GM19397 (cell line): ENCODE measurements at regions not wholly inside any gene's neighbourhood (a gene's known extent, or its start where the extent isn't known, plus 50 kb on each side); places are given as distances from the start of the nearest gene placed in this dataset.
"Not testable (repeated sequence)": the region's sequence is repeated elsewhere in the genome, so short reads cannot be mapped to it uniquely, and the experiment has no call there.

Experiments
- ATAC-seq: cut with Tn5 transposase; IDR thresholded peaks from one replicate; pipeline ENCODE4 v1.9.1; 2021; ENCODE audit warnings: mild to moderate bottlenecking, moderate library complexity; ENCODE audit not compliant: unreplicated experiment

DNA sequence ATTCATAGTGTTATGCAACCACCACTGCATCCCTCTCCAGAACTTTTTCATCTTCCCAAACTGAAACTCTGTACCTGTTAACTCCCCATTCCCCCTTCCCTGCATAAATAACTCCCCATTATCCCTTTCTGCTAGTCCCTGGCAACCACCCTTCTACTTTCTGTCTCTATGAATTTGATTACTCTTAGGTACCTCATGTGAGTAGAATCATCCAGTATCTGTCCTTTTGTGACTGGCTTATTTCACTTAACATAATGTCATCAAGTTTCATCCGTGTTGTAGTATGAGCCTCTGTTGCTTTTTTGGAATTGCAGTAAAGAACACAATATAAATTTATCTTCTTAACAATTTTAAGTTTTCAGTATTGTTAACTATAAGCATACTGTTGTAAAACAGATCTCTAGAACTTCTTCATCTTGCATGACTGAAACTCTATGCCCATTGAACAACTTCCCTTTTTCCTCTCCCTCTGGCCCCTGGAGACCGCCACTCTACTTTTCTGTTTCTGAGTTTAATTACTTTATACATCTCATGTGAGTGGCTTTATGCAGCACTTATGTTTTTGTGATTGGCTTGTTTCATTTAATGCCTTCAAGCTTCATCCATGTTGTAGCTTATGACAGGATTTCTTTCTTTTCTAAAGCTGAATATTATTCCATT is 87.3 kb upstream of the ABCC4 start:
- no peak for ATAC-seq

DNA sequence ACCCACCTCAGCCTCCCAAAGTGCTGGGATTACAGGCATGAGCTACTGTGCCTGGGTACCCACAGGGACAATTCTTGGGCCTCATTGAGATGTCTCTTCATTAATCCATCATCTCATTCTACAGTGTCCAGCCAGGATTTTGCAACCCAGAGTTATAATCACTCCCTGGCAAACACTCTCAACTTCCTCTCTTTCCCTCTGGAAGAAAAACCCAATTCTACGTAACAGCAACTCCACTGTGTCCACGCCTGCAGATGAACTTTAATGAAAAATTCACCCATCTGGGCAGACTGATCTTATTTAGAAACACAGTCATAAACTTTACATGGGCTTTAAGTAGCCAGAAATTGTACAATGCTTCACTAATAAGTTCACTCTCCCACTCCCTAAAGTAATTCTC is 90.1 kb upstream of the ABCC4 start:
- no peak for ATAC-seq

DNA sequence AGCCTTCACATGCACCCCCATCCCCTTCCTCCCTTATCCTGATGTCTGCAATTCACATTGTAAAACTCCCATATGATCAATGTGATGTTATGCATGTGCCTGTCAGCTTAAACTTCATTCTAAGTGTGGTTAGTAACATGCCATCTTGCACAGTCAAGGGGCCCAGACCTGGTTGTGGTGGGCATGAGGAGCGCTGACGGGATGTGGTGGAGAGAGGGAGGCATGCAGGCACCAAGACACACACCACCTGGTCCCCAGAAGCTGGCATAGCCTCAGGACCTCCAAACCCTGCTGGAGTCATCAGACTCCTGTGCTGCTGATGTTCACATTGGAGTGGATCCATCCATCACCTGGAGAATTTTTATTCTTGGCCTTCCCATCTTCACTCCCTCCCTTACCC is 90.5 kb upstream of the ABCC4 start:
- ATAC-seq, result no peak

DNA sequence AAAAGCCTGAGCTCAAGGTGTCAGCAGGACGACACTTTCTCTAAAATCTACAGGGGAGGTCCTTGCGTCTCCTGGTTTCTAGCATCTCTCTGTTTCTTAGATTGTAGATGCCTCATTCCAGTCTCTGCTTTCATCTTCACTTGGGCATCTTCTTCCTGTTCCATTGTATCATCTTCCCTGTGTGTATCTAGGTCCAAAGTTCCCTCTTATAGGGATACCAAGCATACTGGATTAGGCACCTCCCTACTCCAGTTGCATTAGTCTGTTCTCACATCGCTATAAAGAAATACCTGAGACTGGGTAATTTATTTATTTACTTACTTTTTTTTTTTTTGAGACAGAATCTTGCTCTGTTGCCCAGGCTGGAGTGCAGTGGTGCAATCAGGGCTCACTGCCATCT is 91.3 kb upstream of the ABCC4 start:
- no peak for ATAC-seq

DNA sequence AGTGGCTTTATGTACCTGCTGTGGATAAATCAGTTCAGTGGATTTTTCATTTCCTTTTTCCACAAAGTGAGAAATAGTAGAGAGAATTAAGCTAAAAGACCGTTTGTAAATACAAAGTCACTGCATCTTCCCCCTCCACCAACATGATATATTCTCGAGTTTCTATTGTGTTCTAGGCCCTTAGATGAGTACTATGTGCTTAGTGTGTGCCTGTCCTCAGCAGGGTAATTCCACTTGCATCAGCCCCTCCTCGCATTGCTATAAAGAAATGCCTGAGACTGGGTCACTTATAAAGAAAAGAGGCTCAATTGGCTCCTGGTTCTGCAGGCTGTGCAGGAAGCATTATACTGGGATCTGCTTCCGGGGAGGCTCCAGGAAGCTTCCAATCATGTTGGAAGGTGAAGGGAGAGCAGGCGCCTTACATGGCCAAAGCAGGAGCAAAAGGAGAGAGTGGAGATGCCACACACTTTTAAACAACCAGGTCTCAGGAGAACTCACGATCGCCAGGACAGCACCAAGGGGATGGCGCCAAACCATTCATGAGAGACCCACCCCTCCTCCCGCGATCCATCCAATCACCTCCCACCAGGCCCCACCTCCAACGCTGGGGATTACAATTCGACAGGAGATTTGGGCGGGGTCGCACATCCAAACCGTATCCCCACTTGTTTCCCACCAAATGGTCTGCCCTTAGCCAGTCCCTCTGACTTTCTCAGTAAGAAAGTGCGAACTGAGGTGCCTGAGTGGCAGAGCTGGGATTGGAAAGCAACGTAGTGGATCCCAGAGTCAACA is 102.3 kb upstream of the ABCC4 start:
- ATAC-seq, result peak; percentile 36

DNA sequence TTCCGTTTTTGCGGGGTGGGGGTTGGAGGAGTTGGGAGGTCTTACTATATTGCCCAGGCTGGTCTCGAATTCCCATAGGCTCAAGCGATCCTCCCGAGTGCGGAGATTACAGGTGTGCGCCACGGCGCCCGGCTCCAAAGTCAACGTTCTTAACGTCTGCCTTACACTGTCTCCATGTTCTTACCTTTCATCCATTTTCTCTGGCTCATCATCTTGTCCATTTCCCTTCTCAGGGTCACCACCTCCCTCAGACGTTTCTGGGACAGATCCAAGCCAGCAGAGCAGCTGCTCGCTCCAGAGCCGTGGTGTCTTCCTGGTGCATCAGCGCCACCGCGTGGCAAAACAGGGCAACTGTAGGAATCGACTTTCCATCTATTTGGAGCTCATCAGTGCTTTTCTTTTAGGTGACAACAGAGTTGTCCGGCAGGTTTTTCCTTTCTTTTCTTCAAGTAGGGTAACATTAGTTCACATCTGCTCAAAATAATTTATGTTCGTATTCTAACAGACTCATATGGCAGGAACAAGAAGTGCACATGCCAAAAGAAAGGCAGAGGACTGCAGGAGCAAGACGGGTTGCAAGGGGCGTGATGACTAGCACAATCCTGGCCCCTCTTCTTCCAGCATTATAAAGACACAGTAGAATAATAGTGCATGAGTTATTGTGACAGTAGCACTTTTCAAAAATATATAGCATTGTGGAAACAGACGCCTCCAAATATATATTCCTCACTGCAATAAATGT is 103.1 kb upstream of the ABCC4 start:
- ATAC-seq, result peak; percentile 78

DNA sequence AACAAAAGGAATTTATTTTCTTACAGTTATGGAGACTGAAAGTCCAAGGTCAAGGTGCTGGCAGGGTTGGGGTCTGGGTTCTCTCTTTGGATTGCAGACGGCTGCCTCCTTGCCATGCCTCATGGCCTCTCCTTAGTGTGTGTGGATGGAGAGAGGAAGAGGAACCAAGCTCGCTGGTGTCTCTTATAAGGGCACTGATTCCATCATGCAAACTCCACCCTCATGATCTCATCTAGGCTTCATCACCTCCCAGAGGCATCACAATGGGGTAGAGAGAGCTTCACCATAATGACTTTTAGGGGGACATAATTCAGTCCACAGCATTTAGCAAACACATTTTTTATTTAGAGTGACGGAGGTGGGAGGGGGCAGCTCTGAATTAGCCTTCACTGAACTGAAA is 104.9 kb upstream of the ABCC4 start:
- no peak for ATAC-seq

DNA sequence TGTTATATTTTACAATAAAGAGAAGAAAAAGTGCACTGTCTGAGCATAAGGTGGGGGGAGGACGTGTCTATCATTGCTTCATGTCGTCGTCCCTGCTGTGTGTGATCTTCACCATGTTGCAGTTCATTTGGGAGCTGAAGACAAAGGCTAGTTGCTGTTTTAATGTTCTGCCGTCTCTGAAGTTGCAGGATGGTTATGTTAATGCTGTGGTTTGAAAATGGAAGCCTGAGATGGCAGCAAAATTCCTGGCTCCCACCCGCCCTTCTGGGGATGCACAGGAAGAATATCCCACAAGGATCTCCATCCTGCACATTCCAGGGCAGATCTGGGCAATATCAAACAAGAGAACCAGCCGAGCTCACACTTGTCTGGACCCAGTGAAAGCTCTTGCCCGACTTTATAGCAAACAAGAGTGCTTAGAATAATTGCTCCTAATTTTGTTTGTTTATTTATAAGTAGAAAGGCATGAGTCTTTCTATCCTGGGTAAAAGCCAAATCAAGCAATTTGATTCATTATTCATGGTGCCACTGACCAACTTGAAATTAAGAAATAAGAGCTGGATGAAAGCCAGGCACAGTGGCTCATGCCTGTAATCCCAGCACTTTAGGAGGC is 110.3 kb upstream of the ABCC4 start:
- no peak for ATAC-seq

DNA sequence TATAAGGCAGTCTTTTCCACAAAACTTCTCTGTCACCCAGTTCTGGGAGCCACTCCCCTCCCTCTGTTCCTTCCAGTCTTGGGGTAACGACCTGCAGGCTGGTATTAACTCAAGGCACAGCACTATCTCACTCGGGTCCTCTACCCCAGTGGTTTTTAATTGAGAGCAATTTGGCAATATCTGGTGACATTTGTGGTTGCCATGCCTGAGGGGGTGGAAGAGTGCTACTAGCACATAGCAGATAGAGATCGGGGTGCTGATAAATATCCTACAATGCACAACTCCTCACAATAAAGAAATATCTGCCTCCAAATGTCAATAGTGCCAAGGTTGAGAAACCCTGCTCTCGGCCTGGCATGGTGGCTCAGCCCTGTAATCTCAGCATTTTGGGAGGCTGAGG is 117.7 kb upstream of the ABCC4 start:
- ATAC-seq, result no peak

DNA sequence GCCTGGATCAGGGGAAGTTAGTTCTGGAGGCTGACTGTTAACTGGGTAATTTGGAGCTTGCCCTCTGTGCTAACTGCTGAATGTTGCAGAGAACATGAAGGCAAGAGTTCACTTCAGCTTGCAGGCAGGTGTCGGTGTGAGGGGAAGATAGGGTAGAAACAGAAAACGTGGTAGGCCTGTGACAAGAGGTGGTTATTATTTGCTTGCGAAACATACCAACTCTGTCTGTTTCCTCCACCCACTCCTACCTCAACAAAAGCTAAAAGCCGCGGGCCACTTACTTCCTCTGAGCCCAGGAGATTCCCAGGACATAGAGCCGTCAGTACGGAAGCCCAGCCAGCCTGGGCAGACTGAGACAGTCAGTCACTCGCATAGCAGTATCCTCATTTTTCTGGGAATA is 119.2 kb upstream of the ABCC4 start:
- ATAC-seq, result no peak

DNA sequence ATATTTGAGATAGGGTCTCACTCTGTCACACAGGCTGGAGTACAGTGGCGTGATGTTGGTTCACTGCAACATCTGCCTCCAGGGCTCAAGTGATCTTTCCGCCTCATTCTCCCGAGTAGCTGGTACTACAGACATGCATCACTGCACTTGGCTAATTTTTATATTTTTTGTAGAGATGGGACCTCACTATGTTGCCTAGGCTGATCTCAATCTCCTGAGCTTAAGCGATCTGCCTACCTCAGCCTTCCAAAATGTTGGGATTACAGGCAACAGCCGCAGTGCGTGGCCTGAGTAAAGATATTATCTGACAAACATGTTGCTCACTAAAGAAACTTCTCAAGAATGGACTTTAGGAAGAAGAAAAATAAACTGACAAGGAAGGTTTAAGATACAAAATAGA is 125.4 kb upstream of the ABCC4 start:
- no peak for ATAC-seq

DNA sequence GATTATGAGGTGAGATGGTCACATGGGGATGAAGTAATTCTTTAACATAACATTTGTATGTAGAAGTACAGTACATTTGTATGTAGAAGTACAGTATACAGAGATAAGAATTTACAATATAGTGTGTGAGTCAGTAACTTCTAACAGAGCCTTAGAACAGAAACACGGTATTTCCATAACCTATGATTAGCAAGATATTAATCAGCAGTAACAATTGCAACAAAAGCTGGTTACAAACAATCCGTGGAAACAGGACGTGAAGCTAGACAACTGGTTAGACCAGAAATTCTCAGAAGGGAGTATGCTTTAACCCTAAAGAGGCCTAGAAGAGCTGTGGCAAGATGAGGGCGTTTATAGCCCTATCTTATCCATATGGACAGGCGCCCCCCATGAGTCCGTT is 122.0 kb upstream of the CLDN10 start:
- not testable (repeated sequence) for ATAC-seq

DNA sequence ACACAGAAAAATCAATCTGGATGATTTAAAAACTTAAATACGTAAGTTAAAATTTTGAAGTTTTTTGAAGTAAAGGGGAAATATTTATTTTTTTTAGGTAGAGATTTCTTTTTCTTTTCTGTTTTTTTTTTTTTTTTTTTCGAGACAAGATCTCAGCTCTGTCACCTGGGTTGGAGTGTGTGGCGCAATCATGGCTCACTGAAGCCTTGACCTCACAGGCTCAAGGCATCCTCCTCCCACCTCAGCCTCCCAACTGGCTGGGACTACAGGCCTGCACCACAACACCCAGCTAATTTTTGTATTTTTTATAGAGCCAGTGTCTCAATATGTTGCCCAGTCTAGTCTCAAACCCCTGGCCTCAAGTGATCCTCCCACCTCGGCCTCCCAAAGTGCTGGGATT is 120.4 kb upstream of the CLDN10 start:
- ATAC-seq, result no peak

DNA sequence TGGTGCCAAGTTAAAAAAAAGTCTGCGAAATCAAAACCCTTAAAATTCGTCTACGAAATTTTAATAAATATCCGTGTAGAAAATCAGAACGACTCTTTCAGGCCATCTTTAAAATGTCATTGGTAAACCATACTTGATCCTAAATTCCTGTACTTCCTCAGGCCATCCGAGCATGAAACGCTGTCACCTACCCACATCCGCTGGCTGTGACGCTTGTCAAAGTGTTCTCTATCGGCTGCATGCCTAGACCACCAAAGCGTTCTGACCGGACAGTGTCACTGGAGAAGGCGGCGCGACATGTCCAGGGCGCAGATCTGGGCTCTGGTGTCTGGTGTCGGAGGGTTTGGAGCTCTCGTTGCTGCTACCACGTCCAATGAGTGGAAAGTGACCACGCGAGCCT is 119.0 kb upstream of the CLDN10 start:
- ATAC-seq, result no peak

DNA sequence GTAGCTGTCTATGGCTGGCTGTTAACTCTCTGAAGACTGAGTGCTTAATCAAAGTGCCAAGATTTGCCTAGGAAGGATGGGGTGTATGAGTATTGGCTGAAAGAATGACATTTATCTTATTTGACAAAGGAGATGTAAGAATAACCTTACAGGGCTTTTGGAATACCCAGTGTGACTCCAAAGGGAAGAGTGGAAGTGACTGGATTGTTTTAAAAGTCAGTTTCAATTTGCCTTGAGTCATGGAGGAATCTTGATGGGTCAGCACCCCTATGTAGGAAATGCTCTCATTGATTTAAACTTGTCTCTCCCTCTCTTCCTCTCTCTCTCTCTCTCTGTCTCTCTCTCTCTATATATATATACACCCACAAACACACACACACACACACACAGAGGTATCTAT is 118.4 kb upstream of the CLDN10 start:
- ATAC-seq, result no peak

DNA sequence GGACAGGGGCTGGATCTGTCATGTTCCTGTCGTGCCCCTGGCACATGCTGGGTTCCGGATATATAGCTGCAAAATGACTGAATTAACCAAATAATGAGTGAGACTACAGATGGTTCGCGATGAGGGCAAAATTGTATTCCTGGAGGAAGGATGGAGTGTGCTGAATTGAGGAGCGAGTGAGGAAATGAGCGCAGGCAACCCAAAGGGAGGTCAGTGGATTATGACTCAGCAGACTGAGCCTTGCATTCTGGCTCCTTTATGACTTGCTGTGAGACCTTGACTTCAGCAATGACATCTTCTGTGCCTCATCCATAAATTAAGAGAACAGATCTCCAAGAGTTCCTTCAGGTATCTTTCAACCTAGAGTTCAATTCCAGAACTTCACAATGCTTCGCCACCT is 115.0 kb upstream of the CLDN10 start:
- ATAC-seq, result no peak

DNA sequence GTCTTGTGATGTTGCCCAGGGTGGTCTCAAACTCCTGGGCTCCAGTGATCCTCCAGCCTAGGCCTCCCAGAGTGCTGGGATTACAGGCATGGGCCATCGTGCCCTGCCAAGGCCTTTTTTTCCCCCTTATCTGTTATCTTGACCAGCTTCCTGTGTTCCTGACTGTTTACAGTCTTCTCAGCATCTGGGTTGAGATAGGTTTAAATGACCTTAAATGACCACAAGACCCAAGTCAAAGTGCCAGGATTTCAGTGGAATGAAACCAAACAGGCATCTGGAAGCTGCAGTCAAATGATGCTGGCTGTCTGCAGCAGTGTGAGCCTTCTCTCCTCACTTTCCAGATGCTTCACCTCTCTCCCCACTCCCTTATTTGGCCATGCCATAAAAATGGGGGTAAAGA is 114.2 kb upstream of the CLDN10 start:
- ATAC-seq, result no peak

DNA sequence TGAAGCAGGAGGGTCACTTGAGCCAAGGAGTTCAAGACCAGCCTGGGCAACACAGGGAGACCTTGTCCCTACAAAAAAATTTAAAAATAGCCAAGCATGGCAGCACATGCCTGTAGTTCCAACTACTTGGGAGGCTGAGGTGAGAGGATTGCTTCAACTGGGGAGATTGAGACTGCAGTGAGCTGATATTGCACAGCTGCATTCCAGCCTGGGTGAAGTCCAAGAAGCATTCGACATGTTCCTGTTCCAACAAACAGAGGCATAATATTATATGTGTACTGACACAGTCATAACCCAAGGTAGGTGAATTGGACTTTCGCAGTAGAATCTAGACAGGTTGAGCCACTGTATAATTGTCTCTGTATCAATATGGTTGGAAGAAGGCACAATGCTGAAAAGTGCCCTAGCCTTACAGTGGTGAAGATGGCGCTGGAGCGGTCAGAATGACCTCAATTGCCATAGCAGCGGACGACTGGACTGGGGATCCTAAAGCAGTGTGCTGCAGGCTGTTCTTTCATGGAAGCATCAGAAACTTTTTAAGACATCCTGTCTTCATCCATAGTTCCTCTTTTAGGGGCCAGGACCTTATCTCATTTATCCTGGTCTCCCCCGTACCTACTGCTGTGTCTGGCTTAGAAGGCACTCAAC is 112.0 kb upstream of the CLDN10 start:
- ATAC-seq, result no peak

DNA sequence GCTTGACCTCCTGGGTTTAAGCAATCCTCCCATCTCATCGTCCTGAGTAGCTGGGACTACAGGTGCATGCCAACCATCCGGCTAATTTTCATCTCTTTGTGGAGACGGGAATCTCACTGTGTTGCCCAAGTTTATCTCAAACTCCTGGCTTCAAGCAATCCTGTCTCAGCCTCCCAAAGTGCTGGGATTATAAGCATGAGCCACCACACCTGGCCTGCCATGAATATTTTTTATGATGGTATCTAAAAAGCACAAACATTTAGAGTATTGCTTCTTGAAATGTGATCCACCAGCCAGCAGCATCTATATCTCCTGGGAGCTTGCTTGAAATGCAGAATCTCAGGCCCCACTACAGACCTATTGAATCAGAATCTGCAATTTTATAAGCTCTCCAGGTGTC is 111.2 kb upstream of the CLDN10 start:
- ATAC-seq, result no peak

DNA sequence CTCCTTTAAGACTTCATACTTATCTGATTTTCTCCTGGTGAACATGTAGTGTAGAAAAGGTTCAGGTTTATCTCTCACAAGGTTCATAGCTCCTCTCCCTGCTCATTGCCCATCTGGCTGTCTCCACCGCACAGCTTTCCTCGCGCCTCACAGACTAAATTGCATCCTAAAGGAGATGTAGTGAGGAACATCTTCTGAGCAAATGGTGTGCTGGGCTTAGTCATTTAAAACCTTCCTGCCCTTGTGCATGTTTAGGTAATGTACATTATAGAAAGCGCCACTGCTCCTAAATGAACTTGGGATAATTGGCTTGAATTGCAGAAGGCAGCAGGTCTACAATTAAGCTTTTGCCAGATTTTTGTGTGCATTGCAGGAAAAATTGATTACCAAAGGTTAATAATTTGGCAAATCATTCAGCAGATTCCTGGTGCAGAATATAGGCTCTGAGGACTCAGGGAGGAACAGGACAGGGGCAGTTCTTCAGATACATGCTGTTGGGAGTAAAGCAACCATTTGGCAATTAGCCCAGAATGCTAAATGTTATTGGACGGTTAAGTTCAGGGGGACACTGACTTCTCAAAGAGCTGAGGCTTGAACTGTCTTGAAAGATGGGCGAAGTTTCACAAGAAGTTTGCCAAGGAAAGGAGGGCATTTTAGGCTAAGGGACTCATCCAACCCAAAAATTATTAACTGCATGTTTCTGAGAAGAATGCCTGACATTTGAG is 108.4 kb upstream of the CLDN10 start:
- ATAC-seq, result no peak
